Esophagus mucosa (tissue), 1 donor: ENCODE measurements at regions not wholly inside any gene's neighbourhood (a gene's known extent, or its start where the extent isn't known, plus 50 kb on each side); places are given as distances from the start of the nearest gene placed in this dataset.

ENCODE experiments used
- ATAC-seq: fragments of 200-7000 bp; cut with Tn5 transposase; one replicate; pipeline ENCODE4 v1.9.1; 2020
- donor health status: DM: yes; HTN: yes; CAD: no.

GRCh38 chr2:241924069-241924908 is 54.8 kb downstream of the RTP5 start:
- ATAC-seq, result no peak

GRCh38 chr2:241924909-241925250 is 55.4 kb downstream of the RTP5 start:
- no peak for ATAC-seq

- no peak for ATAC-seq
Measured at GRCh38 chr2:241925277-241925676, 55.7 kb downstream of the RTP5 start.

- ATAC-seq, result peak; percentile 22
Measured at GRCh38 chr2:241925821-241926441, 56.4 kb downstream of the RTP5 start.

GRCh38 chr2:241926541-241927311 is 57.2 kb downstream of the RTP5 start:
- no peak for ATAC-seq

GRCh38 chr2:241929551-241930490 is 60.3 kb downstream of the RTP5 start:
- ATAC-seq, result no peak

- ATAC-seq, result no peak
Measured at GRCh38 chr2:241931084-241931975, 61.8 kb downstream of the RTP5 start.

- ATAC-seq, result peak; percentile 26
Measured at GRCh38 chr2:241931976-241932898, 62.7 kb downstream of the RTP5 start.

GRCh38 chr2:241932899-241933178 is 63.3 kb downstream of the RTP5 start:
- no peak for ATAC-seq

GRCh38 chr2:241933179-241933911 is 63.8 kb downstream of the RTP5 start:
- no peak for ATAC-seq

GRCh38 chr2:241935314-241935713 is 65.8 kb downstream of the RTP5 start:
- ATAC-seq, result no peak

GRCh38 chr2:241935774-241936173 is 66.2 kb downstream of the RTP5 start:
- no peak for ATAC-seq

- no peak for ATAC-seq
Measured at GRCh38 chr2:241936457-241937133, 67.1 kb downstream of the RTP5 start.

GRCh38 chr2:241937297-241937696 is 67.8 kb downstream of the RTP5 start:
- no peak for ATAC-seq

- no peak for ATAC-seq
Measured at GRCh38 chr2:241939541-241939940, 70.0 kb downstream of the RTP5 start.

GRCh38 chr2:241940329-241940728 is 70.8 kb downstream of the RTP5 start:
- no peak for ATAC-seq

GRCh38 chr2:241941691-241942301 is 72.3 kb downstream of the RTP5 start:
- ATAC-seq, result no peak

- no peak for ATAC-seq
Measured at GRCh38 chr2:241942416-241943208, 73.1 kb downstream of the RTP5 start.
